K562 (cell line): ENCODE measurements at regions not wholly inside any gene's neighbourhood (a gene's known extent, or its start where the extent isn't known, plus 50 kb on each side); places are given as distances from the start of the nearest gene placed in this dataset.

Source experiments
- ATAC-seq: fragments of 200-7000 bp; cut with Tn5 transposase; 3 replicates; pipeline ENCODE4 v1.9.1; 2020; ENCODE audit warnings: moderate library complexity
- BruUV-seq: library from RNA; stranded (reverse); fragments of 400-500 nt; replicated peaks from 2 replicates; lab custom pipeline; 2021; lab: Mats Ljungman, UMichigan
- CTCF ChIA-PET: fragments of 300-600 bp; formaldehyde crosslinking; extraction: SDS; loops from one replicate; lab custom pipeline; 2021; ENCODE audit warnings: low intra/inter-chr PET ratio; lab: Yijun Ruan, JAX
- POLR2A ChIA-PET: fragments of 300-600, 350-650 bp; sonication (Branson Sonifier 250); formaldehyde crosslinking; extraction: SDS; loops from one replicate; lab custom pipeline; 2021; ENCODE audit warnings: antibody characterized with exemption, inconsistent platforms; lab: Yijun Ruan, JAX
- DNase-seq, 4 experiments: peaks; one replicate each; pipeline versions ENCODE4 v3.0.0 to v3.0.0-alpha.2; 2011 to 2018; ENCODE audit warnings: low spot score in 3 of 4, mixed read lengths in 3 of 4; ENCODE audit errors: extremely low read depth in 1 of 4
- FAIRE-seq: peaks from 2 replicates; lab custom pipeline; 2011; peaks lifted over from hg19 to GRCh38; lab: Jason Lieb, UNC
- H2AFZ ChIP-seq: 2 replicates; pipeline ENCODE4 v1.6.0; 2011; ENCODE audit warnings: low read depth, low read length, control low read depth, inconsistent platforms
- H3K27ac ChIP-seq: fragments of 200-600 bp; 3 replicates; pipeline ENCODE4 v1.8.0; 2011; ENCODE audit warnings: low read depth, mild to moderate bottlenecking, control low read depth, inconsistent platforms, low read length, moderate library complexity, mixed read lengths; ENCODE audit errors: extremely low read depth
- H3K27me3 ChIP-seq, 2 experiments: fragments of 300-600 bp in 1 of 2; 2 replicates in 1 of 2; 3 replicates in 1 of 2; pipeline versions ENCODE4 v1.6.0 to v1.8.0; 2011; ENCODE audit warnings: inconsistent platforms in 2 of 2, low read length in 2 of 2, mild to moderate bottlenecking in 1 of 2, mixed read lengths in 1 of 2, moderate library complexity in 1 of 2; ENCODE audit not compliant: control insufficient read depth in 2 of 2, insufficient read depth in 2 of 2
- H3K36me3 ChIP-seq: fragments of 300-600 bp; 3 replicates; pipeline ENCODE4 v1.8.0; 2011; ENCODE audit warnings: mild to moderate bottlenecking, low read length, inconsistent platforms; ENCODE audit not compliant: control insufficient read depth, insufficient read depth
- H3K4me1 ChIP-seq, 2 experiments: fragments of 200-600 bp in 1 of 2; replicated peaks in 1 of 2; 2 replicates in 1 of 2; 3 replicates in 1 of 2; pipeline versions ENCODE4 v1.5.1 to v1.8.0; 2011; ENCODE audit warnings: inconsistent platforms in 2 of 2, low read length in 2 of 2, mild to moderate bottlenecking in 1 of 2, mixed read lengths in 1 of 2, moderate library complexity in 1 of 2; ENCODE audit not compliant: control insufficient read depth in 2 of 2, insufficient read depth in 2 of 2
- H3K4me2 ChIP-seq: 2 replicates; pipeline ENCODE4 v1.6.1; 2011; ENCODE audit warnings: low read length, control low read depth, inconsistent platforms, mixed read lengths; ENCODE audit not compliant: insufficient read depth
- H3K4me3 ChIP-seq: fragments of 200-600 bp; sonication (generic), shearing (Covaris generic); 2 replicates; pipeline ENCODE4 v1.5.1; 2016; ENCODE audit warnings: control low read depth, inconsistent platforms
- H3K79me2 ChIP-seq: fragments of 200-600 bp; 3 replicates; pipeline ENCODE4 v1.8.0; 2011; ENCODE audit warnings: low read length, inconsistent platforms; ENCODE audit not compliant: control insufficient read depth, insufficient read depth
- H3K9ac ChIP-seq, 2 experiments: 2 replicates each; pipeline versions ENCODE4 v1.6.0 to v1.6.1; 2011; ENCODE audit warnings: low read depth in 2 of 2, low read length in 2 of 2, control low read depth in 1 of 2, inconsistent platforms in 1 of 2, mild to moderate bottlenecking in 1 of 2, mixed read lengths in 1 of 2; ENCODE audit not compliant: insufficient read depth in 1 of 2
- H3K9me1 ChIP-seq: one replicate; pipeline ENCODE4 v1.6.0; 2011; ENCODE audit warnings: inconsistent platforms, mild to moderate bottlenecking, low read length, moderate library complexity; ENCODE audit not compliant: control insufficient read depth, insufficient read depth
- H3K9me3 ChIP-seq: replicated peaks from 2 replicates; pipeline ENCODE4 v1.5.1; 2011; ENCODE audit warnings: low read depth, low read length, inconsistent platforms; ENCODE audit not compliant: control insufficient read depth, insufficient read depth
- H4K20me1 ChIP-seq: replicated peaks from 2 replicates; pipeline ENCODE4 v1.6.1; 2011; ENCODE audit warnings: low read length, inconsistent platforms, mixed read lengths; ENCODE audit not compliant: control insufficient read depth, insufficient read depth
- AFF4 ChIP-seq: sonication (generic); formaldehyde crosslinking; IDR thresholded peaks from 2 replicates; pipeline ENCODE4 v1.8.0; 2023; ENCODE audit warnings: mild to moderate bottlenecking, missing genetic modification reagents
- CHCHD3 ChIP-seq: fragments of 250-450 bp; sonication (Bioruptor Pico); IDR thresholded peaks from 2 replicates; pipeline ENCODE4 v2.1.2; 2022; ENCODE audit warnings: mild to moderate bottlenecking
- EHMT2 ChIP-seq: fragments of 450-650 bp; IDR thresholded peaks from 2 replicates; pipeline ENCODE4 v1.6.1; 2018; ENCODE audit warnings: antibody characterized with exemption
- ETV6 ChIP-seq, 3 experiments: fragments of 150-350 bp in 1 of 3; sonication (generic) in 1 of 3; formaldehyde crosslinking in 1 of 3; IDR thresholded peaks; 2 replicates each; pipeline versions ENCODE4 v1.6.1 to v1.8.0; 2014 to 2022; ENCODE audit warnings: borderline replicate concordance in 2 of 3, low read depth in 2 of 3, antibody characterized with exemption in 1 of 3, low read length in 1 of 3, mild to moderate bottlenecking in 1 of 3, missing genetic modification reagents in 1 of 3
- HDAC8 ChIP-seq: fragments of 450-650 bp; IDR thresholded peaks from 2 replicates; pipeline ENCODE4 v1.6.1; 2016; ENCODE audit warnings: mild to moderate bottlenecking, missing genetic modification characterization, moderate library complexity, missing compliant biosample characterization
- ILF3 ChIP-seq: fragments of 450-650 bp; IDR thresholded peaks from 2 replicates; pipeline ENCODE4 v1.6.1; 2018; ENCODE audit warnings: antibody characterized with exemption, mild to moderate bottlenecking, moderate library complexity, borderline replicate concordance
- KAT8 ChIP-seq: fragments of 450-650 bp; IDR thresholded peaks from 2 replicates; pipeline ENCODE4 v1.6.1; 2016; ENCODE audit warnings: low read depth, mild to moderate bottlenecking
- MCM2 ChIP-seq: fragments of 450-650 bp; IDR thresholded peaks from 2 replicates; pipeline ENCODE4 v1.6.1; 2017; ENCODE audit warnings: low read depth, mild to moderate bottlenecking
- MECOM ChIP-seq: fragments of 250-450 bp; sonication (Bioruptor Pico); IDR thresholded peaks from 2 replicates; pipeline ENCODE4 v1.8.0; 2022; ENCODE audit warnings: inconsistent platforms
- SMAD1 ChIP-seq: fragments of 150-350 bp; IDR thresholded peaks from 2 replicates; pipeline ENCODE4 v1.6.1; 2014; ENCODE audit warnings: low read length, low read depth; ENCODE audit not compliant: partially characterized antibody
- TAL1 ChIP-seq: fragments of 450-650 bp; IDR thresholded peaks from 2 replicates; pipeline ENCODE4 v1.6.1; 2016; ENCODE audit warnings: mild to moderate bottlenecking
- TCFL5 ChIP-seq: fragments of 250-450 bp; sonication (Bioruptor Pico); conservative IDR thresholded peaks from 2 replicates; pipeline ENCODE4 v1.6.1; 2021; ENCODE audit warnings: mild to moderate bottlenecking, moderate library complexity, matching md5 sums
- ZNF239 ChIP-seq: fragments of 250-450 bp; sonication (Bioruptor Pico); IDR thresholded peaks from 2 replicates; pipeline ENCODE4 v1.4.0; 2020; ENCODE audit warnings: mild to moderate bottlenecking
- ZNF253 ChIP-seq: fragments of 250-450 bp; sonication (Bioruptor Pico); conservative IDR thresholded peaks from 2 replicates; pipeline ENCODE4 v1.6.1; 2021; ENCODE audit warnings: mild to moderate bottlenecking
- ZNF431 ChIP-seq: sonication (generic); formaldehyde crosslinking; IDR thresholded peaks from 2 replicates; pipeline ENCODE4 v1.8.0; 2022; ENCODE audit warnings: mild to moderate bottlenecking, missing genetic modification reagents
- ZNF668 ChIP-seq: fragments of 250-450 bp; sonication (Bioruptor Pico); IDR thresholded peaks from 2 replicates; pipeline ENCODE4 v1.8.0; 2022; ENCODE audit warnings: mild to moderate bottlenecking, inconsistent platforms
- ZNF707 ChIP-seq: fragments of 250-450 bp; sonication (Bioruptor Pico); conservative IDR thresholded peaks from 2 replicates; pipeline ENCODE4 v1.8.0; 2022; ENCODE audit warnings: inconsistent platforms, mild to moderate bottlenecking, moderate library complexity
- WGBS: fragments of 100-300 bp; shearing (Covaris generic); methylation state at CpG from one replicate; pipeline ENCODE4 v1.1.6; 2016; ENCODE audit warnings: low coverage, mixed read lengths; ENCODE audit not compliant: insufficient coverage; ENCODE audit errors: missing lambda C conversion rate; 5-methylcytosine and 5-hydroxymethylcytosine counted together
- in situ Hi-C: fragments of 300-500 bp; cut with MboI; formaldehyde crosslinking; loops from 4 replicates; pipeline ENCODE4 v1.15.0; 2018; ENCODE audit warnings: inconsistent platforms, mixed read lengths
- intact Hi-C: fragments of 100-400 bp; cut with micrococcal nuclease; formaldehyde crosslinking; loops from 2 replicates; pipeline ENCODE4 v1.14.2; 2022

- ChIA-PET POLR2A (no interaction called here), CTCF (no interaction called here)
- H3K9me1 ChIP-seq = no peaks in the 10 kb centered on the region
- no peak overlapping the region for H3K4me2 ChIP-seq
- H3K9me3 ChIP-seq = no peaks in the 10 kb centered on the region
- no peaks in the 10 kb centered on the region for H3K27me3 ChIP-seq
- 0% methylated on average over 1 of the region's 1 CpG for WGBS
- H2AFZ ChIP-seq = no peak overlapping the region
- in situ Hi-C loops = no loop called here
- no TSS peak for BruUV-seq
- no peak overlapping the region for H3K9ac ChIP-seq
- FAIRE-seq = no peak
- no peaks in the 10 kb centered on the region for H3K79me2 ChIP-seq
- no peaks in the 10 kb centered on the region for H4K20me1 ChIP-seq
- H3K4me1 ChIP-seq = no peaks in the 10 kb centered on the region
- H3K27ac ChIP-seq = no peak overlapping the region
- DNase-seq = no peak
- ATAC-seq = no peak
- no peak overlapping the region for H3K4me3 ChIP-seq
- intact Hi-C loops = no loop called here
- TF ChIP-seq MECOM = no peak
- no peak for TF ChIP-seq ZNF253 (CRISPR knock-in tag)
- no peak for TF ChIP-seq ZNF239
- no peak for TF ChIP-seq ZNF431 (CRISPR knock-in tag)
- TF ChIP-seq TCFL5 = no peak
- no peak for TF ChIP-seq CHCHD3 (CRISPR knock-in tag)
- H3K36me3 ChIP-seq = no peaks in the 10 kb centered on the region
These were observed 208.7 kb upstream of the DPYD start for GRCh38 chr1:98129491-98129890.

GRCh38 chr1:98126740-98127139 lies 205.9 kb upstream of the DPYD start:
- ATAC-seq = no peak
- Histone ChIP-seq H3K4me2 (no peak overlapping the region), H3K9ac (no peak overlapping the region), H2AFZ (no peak overlapping the region), H3K4me1 (no peaks in the 10 kb centered on the region), H3K36me3 (no peaks in the 10 kb centered on the region), H3K27me3 (no peaks in the 10 kb centered on the region), H3K79me2 (no peaks in the 10 kb centered on the region), H3K4me3 (no peak overlapping the region), H3K27ac (no peak overlapping the region), H4K20me1 (no peaks in the 10 kb centered on the region), H3K9me1 (no peaks in the 10 kb centered on the region), H3K9me3 (no peaks in the 10 kb centered on the region; the same call in 1 of the 2 replicates)
- CTCF ChIA-PET = no interaction called here
- intact Hi-C loops = no loop called here
- FAIRE-seq = no peak
- BruUV-seq = no TSS peak
- in situ Hi-C loops = no loop called here
- no peak for DNase-seq
- POLR2A ChIA-PET = no interaction called here
- no peak for TF ChIP-seq HDAC8 (tag)
- TF ChIP-seq ZNF668 (CRISPR knock-in tag) = no peak
- no peak for TF ChIP-seq EHMT2
- TF ChIP-seq AFF4 = no peak
- TF ChIP-seq ZNF707 (CRISPR knock-in tag) = no peak
- no peak for TF ChIP-seq KAT8
- TF ChIP-seq TAL1 = no peak
- TF ChIP-seq ILF3 = no peak
- no peak for TF ChIP-seq MCM2
- no peak for TF ChIP-seq ETV6 (IDR thresholded peaks at IDR 0.05; ENCODE audit: borderline replicate concordance in 1 of 2, low read depth in 2 of 2, low read length in 1 of 2)
- no peak for TF ChIP-seq ETV6 (CRISPR knock-in tag; IDR thresholded peaks at IDR 0.05; ENCODE audit: borderline replicate concordance)
- no peak for TF ChIP-seq SMAD1
